Epithelial cell of proximal tubule (primary cell): ENCODE measurements at regions not wholly inside any gene's neighbourhood (a gene's known extent, or its start where the extent isn't known, plus 50 kb on each side); places are given as distances from the start of the nearest gene placed in this dataset.
A peak's percentile ranks its signal among the peaks of the same experiment; 100 is the strongest.

Experiments
- DNase-seq: peaks from one replicate; pipeline ENCODE4 v3.0.0-alpha.2; 2011; ENCODE audit warnings: low read depth
- H3K4me3 ChIP-seq: 2 replicates; pipeline ENCODE4 v1.5.1; 2011; ENCODE audit warnings: low read depth, mild to moderate bottlenecking, low read length
- TF ChIP-seq, protein P1 (sequence below): conservative IDR thresholded peaks from 2 replicates; pipeline ENCODE4 v1.5.1; 2012; ENCODE audit warnings: low read depth, mild to moderate bottlenecking, low read length

DNA sequence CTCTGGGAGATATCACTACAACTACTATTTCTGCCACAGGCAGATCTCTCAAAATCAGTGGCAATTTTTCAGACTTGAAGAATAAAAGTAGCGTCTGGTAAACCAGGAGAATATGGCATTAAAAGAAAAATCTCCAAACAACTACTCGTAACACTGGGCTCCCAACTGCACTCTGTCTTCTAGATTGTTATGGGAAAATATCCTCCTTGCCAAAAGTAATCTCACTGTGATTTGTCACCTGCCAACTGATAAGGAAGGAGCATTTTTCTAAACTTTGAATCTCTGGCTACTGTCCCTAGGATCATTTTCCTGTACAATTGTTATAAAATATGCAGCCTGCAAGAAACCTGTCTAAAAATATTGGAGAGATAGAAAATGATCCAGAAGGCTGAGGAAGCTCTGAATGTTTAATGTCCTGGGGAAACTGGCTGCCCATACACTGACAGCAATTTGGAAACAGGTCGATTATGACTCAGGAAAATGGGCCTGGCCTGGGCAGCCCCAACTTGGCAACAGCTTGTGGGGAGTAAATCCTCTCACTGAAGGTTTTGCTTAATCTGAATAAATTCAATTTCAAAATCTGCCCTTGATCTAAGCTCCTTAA is 90.5 kb upstream of the DBX1 start:
- TF ChIP-seq, protein P1, sequence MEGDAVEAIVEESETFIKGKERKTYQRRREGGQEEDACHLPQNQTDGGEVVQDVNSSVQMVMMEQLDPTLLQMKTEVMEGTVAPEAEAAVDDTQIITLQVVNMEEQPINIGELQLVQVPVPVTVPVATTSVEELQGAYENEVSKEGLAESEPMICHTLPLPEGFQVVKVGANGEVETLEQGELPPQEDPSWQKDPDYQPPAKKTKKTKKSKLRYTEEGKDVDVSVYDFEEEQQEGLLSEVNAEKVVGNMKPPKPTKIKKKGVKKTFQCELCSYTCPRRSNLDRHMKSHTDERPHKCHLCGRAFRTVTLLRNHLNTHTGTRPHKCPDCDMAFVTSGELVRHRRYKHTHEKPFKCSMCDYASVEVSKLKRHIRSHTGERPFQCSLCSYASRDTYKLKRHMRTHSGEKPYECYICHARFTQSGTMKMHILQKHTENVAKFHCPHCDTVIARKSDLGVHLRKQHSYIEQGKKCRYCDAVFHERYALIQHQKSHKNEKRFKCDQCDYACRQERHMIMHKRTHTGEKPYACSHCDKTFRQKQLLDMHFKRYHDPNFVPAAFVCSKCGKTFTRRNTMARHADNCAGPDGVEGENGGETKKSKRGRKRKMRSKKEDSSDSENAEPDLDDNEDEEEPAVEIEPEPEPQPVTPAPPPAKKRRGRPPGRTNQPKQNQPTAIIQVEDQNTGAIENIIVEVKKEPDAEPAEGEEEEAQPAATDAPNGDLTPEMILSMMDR = no peak

DNA sequence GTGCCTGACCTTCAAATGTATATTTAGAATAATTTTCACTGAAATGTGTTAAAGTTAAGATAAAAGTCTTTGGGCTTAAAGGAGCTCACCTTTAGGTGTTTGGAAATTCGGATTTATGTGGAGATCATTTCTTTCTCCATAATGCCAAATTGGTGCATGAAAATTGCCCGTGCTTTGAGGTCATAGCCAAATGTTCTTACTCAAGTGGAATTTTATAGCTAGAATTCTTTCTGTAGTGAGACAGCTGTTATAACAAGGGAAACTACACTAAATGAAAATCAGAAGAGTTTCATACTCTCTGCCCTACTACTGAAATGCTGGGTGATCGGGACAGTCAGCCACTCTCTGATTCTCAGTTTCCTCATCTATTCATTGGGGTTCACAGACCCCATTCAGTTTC is 89.5 kb upstream of the DBX1 start:
- no peak overlapping the region for H3K4me3 ChIP-seq
- TF ChIP-seq, protein P1 = no peak
- DNase-seq = no peak

More for the DNA sequence above, 90.5 kb upstream of the DBX1 start:
- H3K4me3 ChIP-seq = no peak overlapping the region
- no peak for DNase-seq

DNA sequence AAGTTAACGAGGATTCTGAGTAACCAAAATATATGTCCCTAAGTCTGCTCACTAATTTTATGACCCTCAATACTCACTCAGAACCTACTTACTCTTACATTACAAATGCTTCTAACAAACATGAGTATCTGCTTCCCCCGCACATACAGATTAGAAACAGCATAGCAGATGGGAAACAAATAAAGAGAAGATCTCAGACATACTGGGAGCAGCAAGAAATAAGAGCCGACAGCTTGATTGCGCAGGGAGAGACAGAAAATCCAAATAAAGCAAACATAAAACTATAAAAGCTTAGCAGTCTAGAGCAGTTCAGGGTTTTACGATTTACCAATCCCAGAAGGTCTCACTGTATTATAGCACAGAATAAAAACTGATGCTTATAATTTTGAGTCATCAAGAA is 89.1 kb upstream of the DBX1 start:
- DNase-seq = no peak
- no peak overlapping the region for H3K4me3 ChIP-seq
- TF ChIP-seq, protein P1 = no peak

DNA sequence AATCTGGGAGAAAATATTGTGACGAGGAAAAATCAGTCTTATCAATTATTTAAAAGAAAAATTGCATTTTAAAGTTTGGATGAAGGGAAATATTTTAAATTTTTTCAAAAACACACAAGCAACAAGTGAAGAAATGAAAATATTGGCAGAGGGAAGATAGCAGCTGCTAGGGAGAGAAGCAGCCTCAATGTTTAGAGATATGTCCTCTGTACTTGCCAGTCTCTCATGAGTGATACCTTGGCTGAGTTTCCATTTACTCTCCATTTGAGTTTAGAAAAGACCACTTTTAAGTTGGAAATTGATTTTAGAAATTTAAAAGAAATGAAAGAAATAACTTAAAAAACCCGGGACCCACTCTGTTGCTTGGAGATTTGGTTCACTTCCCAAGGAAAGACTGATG is 88.6 kb upstream of the DBX1 start:
- TF ChIP-seq, protein P1 = no peak
- DNase-seq = no peak
- H3K4me3 ChIP-seq = no peak overlapping the region

DNA sequence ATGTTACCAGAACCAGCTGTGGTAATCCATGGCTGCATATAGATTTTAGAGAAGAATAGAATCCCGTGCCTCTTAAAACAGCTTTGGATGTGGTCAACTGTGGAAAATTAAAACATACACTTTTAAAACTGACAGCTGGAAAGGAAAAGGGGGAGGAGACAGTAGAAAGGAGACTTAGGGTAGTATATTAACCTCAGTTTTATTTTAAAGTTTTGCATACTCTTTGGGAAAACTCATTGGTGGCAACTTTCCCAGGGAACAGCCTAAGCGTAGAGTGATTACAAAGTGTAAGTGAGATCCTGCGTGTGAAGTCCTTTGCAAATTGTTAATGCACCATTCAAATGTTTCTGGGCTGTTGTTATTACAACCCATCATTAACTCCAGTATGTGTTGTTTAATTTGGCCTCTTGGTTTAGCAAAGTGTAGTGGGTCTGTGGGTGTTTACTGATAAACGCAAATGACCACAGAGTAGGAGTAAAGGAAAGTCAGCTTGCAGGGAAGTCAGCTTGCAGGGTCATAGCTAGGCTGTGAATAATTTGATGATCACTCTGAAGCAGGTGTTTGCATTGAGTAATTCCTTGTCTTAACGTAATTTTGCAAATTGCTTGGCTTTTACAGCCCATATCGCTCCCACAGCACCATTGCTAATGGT is 88.0 kb upstream of the DBX1 start:
- no peak for DNase-seq
- TF ChIP-seq, protein P1 = no peak
- H3K4me3 ChIP-seq = no peak overlapping the region

DNA sequence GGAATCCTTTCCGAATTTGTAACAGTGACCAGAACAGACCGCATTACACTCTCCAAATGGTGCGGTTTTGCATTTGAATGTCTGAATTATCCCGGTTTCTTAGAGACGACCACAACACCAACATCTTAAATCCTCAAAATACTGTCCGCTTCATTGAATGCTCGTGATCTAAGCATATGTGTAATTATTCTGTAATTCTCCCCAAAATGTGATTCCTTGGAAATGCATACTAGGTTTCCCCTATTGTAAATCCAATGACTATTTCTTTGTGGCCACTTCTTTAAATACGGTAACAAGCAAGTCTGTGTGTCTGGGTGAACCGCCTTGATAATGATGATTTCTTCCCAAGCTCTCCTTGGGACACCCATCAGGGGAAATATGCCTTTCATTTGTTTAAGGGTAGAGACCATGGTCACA is 87.3 kb upstream of the DBX1 start:
- TF ChIP-seq, protein P1 = no peak
- H3K4me3 ChIP-seq = no peak overlapping the region
- DNase-seq = no peak

DNA sequence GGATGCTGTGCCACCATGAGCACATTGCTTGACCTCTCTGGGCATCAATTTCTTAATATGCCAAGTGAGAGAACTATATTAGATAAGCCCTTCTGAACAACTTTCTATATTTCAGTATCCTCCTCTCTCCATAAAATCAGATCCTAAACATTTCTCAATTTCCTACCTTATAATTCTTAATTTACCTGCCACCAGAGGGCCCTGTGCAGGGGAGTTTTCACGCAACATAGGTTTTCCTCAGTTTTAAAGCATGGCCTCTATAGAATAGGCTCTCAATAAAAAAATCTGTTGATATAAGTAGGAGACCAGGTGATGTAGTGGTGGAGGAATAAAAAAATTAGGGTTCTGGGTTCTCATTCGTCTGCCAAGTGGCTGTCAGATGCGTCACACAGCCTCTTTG is 83.7 kb upstream of the DBX1 start:
- DNase-seq = no peak
- TF ChIP-seq, protein P1 = peak; percentile 64
- H3K4me3 ChIP-seq = no peak overlapping the region
